ENCODE measurements at regions not wholly inside any gene's neighbourhood (a gene's known extent, or its start where the extent isn't known, plus 50 kb on each side); places are given as distances from the start of the nearest gene placed in this dataset.

- no peaks in the 10 kb centered on the region for H3K79me2 ChIP-seq (ENCODE audit: insufficient read depth, low read length)
- H3K36me3 ChIP-seq (ENCODE audit: insufficient read depth, low read length) = no peaks in the 10 kb centered on the region
- no peak overlapping the region for H3K4me2 ChIP-seq (ENCODE audit: low read length)
- H3K4me3 ChIP-seq (ENCODE audit: low read depth, low read length, poor library complexity, severe bottlenecking) = no peak overlapping the region
- no peak for TF ChIP-seq EZH2 (IDR thresholded peaks at IDR 0.05; ENCODE audit: borderline replicate concordance, low read length)
- TF ChIP-seq, protein P1, sequence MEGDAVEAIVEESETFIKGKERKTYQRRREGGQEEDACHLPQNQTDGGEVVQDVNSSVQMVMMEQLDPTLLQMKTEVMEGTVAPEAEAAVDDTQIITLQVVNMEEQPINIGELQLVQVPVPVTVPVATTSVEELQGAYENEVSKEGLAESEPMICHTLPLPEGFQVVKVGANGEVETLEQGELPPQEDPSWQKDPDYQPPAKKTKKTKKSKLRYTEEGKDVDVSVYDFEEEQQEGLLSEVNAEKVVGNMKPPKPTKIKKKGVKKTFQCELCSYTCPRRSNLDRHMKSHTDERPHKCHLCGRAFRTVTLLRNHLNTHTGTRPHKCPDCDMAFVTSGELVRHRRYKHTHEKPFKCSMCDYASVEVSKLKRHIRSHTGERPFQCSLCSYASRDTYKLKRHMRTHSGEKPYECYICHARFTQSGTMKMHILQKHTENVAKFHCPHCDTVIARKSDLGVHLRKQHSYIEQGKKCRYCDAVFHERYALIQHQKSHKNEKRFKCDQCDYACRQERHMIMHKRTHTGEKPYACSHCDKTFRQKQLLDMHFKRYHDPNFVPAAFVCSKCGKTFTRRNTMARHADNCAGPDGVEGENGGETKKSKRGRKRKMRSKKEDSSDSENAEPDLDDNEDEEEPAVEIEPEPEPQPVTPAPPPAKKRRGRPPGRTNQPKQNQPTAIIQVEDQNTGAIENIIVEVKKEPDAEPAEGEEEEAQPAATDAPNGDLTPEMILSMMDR (IDR thresholded peaks at IDR 0.05; ENCODE audit: low read length) = no peak
- no peaks in the 10 kb centered on the region for H3K9me3 ChIP-seq (ENCODE audit: low read length)
- no peak overlapping the region for H3K27ac ChIP-seq (ENCODE audit: low read depth, low read length, poor library complexity, severe bottlenecking)
- no peak overlapping the region for H2AFZ ChIP-seq (ENCODE audit: low read length)
- no peaks in the 10 kb centered on the region for H3K4me1 ChIP-seq (ENCODE audit: insufficient read depth, low read length, severe bottlenecking)
- H3K9ac ChIP-seq (ENCODE audit: low read length) = no peak overlapping the region
- H3K9me2 ChIP-seq (ENCODE audit: low read depth, low read length) = no peaks in the 10 kb centered on the region
- no peaks in the 10 kb centered on the region for H4K20me1 ChIP-seq (ENCODE audit: insufficient read depth, low read length)
- no peaks in the 10 kb centered on the region for H3F3A ChIP-seq (ENCODE audit: insufficient read depth, low read length)
- no peaks in the 10 kb centered on the region for H3K27me3 ChIP-seq (ENCODE audit: insufficient read depth, low read length)
Observed at GRCh38 chr6:62819640-62820039, 391.6 kb upstream of the FKBP1C start.

GRCh38 chr6:62808565-62809293 is 402.5 kb upstream of the FKBP1C start:
- H3F3A ChIP-seq (ENCODE audit: insufficient read depth, low read length) = no peaks in the 10 kb centered on the region
- H3K9me3 ChIP-seq (ENCODE audit: low read length) = no peaks in the 10 kb centered on the region
- H2AFZ ChIP-seq (ENCODE audit: low read length) = no peak overlapping the region
- no peaks in the 10 kb centered on the region for H3K27me3 ChIP-seq (ENCODE audit: insufficient read depth, low read length)
- H3K79me2 ChIP-seq (ENCODE audit: insufficient read depth, low read length) = no peaks in the 10 kb centered on the region
- H3K36me3 ChIP-seq (ENCODE audit: insufficient read depth, low read length) = no peaks in the 10 kb centered on the region
- no peaks in the 10 kb centered on the region for H4K20me1 ChIP-seq (ENCODE audit: insufficient read depth, low read length)
- no peak overlapping the region for H3K4me3 ChIP-seq (ENCODE audit: low read depth, low read length, poor library complexity, severe bottlenecking)
- H3K9ac ChIP-seq (ENCODE audit: low read length) = no peak overlapping the region
- H3K9me2 ChIP-seq (ENCODE audit: low read depth, low read length) = no peaks in the 10 kb centered on the region
- no peak for TF ChIP-seq EZH2 (IDR thresholded peaks at IDR 0.05; ENCODE audit: borderline replicate concordance, low read length)
- TF ChIP-seq, protein P1 (IDR thresholded peaks at IDR 0.05; ENCODE audit: low read length) = no peak
- no peak overlapping the region for H3K4me2 ChIP-seq (ENCODE audit: low read length)
- no peaks in the 10 kb centered on the region for H3K4me1 ChIP-seq (ENCODE audit: insufficient read depth, low read length, severe bottlenecking)
- no peak overlapping the region for H3K27ac ChIP-seq (ENCODE audit: low read depth, low read length, poor library complexity, severe bottlenecking)

GRCh38 chr6:62805431-62805830 is 405.8 kb upstream of the FKBP1C start:
- Histone ChIP-seq H3K4me3 (ENCODE audit: low read depth, low read length, poor library complexity, severe bottlenecking) (no peak overlapping the region), H3K9me2 (ENCODE audit: low read depth, low read length) (no peaks in the 10 kb centered on the region), H3K36me3 (ENCODE audit: insufficient read depth, low read length) (no peaks in the 10 kb centered on the region), H3K4me2 (ENCODE audit: low read length) (no peak overlapping the region), H3K9ac (ENCODE audit: low read length) (no peak overlapping the region), H3K9me3 (ENCODE audit: low read length) (no peaks in the 10 kb centered on the region), H3K79me2 (ENCODE audit: insufficient read depth, low read length) (no peaks in the 10 kb centered on the region), H3F3A (ENCODE audit: insufficient read depth, low read length) (no peaks in the 10 kb centered on the region), H3K27ac (ENCODE audit: low read depth, low read length, poor library complexity, severe bottlenecking) (no peak overlapping the region), H4K20me1 (ENCODE audit: insufficient read depth, low read length) (no peaks in the 10 kb centered on the region), H3K27me3 (ENCODE audit: insufficient read depth, low read length) (no peaks in the 10 kb centered on the region), H3K4me1 (ENCODE audit: insufficient read depth, low read length, severe bottlenecking) (no peaks in the 10 kb centered on the region), H2AFZ (ENCODE audit: low read length) (no peak overlapping the region)
- TF ChIP-seq, protein P1 (IDR thresholded peaks at IDR 0.05; ENCODE audit: low read length) = no peak
- TF ChIP-seq EZH2 (IDR thresholded peaks at IDR 0.05; ENCODE audit: borderline replicate concordance, low read length) = no peak

All from OCI-LY1 (cell line).